GM19452 (cell line): ENCODE measurements at regions not wholly inside any gene's neighbourhood (a gene's known extent, or its start where the extent isn't known, plus 50 kb on each side); places are given as distances from the start of the nearest gene placed in this dataset.
"Not testable (repeated sequence)": the region's sequence is repeated elsewhere in the genome, so short reads cannot be mapped to it uniquely, and the experiment has no call there.

Source experiments
- ATAC-seq: cut with Tn5 transposase; IDR thresholded peaks from one replicate; pipeline ENCODE4 v1.9.1; 2021; ENCODE audit not compliant: unreplicated experiment

GRCh38 chr6:8361259-8361658, 74.1 kb downstream of the SLC35B3 start:
- ATAC-seq: no peak

DNA sequence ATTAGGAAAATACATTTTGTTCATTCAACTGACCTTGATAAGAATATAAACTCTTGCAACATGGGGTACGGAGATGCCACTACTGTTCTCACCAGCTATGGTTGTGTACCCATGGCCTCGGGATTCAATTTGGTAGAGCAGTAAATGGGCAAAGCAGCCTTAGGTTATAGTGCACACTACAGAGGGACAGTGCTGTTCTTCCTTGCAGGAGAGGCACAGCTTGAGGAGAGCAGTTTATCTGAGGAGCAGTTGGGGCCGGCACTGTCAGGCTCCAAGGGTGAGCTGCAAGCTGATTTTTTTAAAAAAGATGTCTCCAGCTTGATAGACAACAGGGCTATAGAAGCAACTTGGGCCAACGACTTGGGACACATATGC, 82.4 kb downstream of the SLC35B3 start:
- ATAC-seq: no peak

- ATAC-seq: no peak
These were observed 82.9 kb downstream of the SLC35B3 start for GRCh38 chr6:8352335-8352965.

- ATAC-seq: no peak
These were observed 91.7 kb downstream of the SLC35B3 start for GRCh38 chr6:8343600-8343999.

- ATAC-seq: no peak
These were observed 93.0 kb downstream of the SLC35B3 start for GRCh38 chr6:8342241-8342819.

- ATAC-seq: no peak
These were observed 98.2 kb downstream of the SLC35B3 start for GRCh38 chr6:8337147-8337546.

DNA sequence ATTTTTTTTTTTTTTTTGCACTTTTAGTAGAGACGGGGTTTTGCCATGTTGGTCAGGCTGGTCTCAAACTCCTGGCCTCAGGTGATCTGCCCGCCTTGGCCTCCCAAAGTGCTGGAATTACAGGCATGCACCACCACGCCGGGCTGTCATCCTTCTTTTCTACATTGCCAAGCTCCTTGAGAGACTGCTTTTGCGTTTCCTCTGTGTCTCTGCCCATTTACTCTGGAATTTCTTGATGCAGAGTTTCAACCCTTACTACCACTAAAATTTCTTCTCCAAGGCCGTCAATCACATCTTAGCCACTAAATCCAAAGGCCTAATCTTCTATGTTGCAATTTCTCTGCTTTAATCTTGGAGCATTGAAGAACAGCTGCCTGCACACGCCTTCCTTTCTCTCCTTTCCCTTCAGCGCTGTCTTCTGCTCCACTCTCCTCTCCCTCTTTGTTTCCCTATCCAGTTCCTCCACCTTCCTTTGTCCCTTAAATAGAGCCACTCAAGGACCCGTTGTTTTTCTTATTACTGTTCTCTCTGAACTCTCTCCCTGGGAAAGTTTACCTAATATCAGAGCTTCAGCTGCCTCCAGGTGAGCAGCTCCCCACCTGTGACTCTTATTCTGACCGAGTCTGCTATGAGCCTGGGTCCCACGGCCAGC, 98.8 kb downstream of the SLC35B3 start:
- no peak for ATAC-seq

DNA sequence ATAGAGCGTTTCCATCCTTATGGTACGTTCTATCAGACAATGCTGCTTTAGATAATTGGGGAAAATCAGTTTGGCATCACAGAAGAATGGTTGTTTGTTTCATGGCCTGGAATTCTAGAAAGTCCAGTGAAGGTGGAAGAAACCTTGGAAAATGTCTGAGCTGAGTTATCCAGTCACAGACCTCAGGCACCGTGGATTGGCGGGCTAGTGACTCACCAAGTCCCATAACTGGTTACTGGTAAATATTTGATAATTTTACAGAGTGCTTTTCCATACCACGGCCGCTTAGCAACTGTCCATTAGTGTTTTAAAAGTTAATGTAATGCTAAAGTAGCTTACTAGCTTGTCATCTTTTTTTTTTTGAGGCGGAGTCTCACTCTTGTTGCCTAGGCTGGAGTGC, 99.4 kb downstream of the SLC35B3 start:
- ATAC-seq: no peak

GRCh38 chr6:8335381-8335780, 100.0 kb downstream of the SLC35B3 start:
- no peak for ATAC-seq

GRCh38 chr6:8334113-8334512, 101.2 kb downstream of the SLC35B3 start:
- ATAC-seq: no peak

DNA sequence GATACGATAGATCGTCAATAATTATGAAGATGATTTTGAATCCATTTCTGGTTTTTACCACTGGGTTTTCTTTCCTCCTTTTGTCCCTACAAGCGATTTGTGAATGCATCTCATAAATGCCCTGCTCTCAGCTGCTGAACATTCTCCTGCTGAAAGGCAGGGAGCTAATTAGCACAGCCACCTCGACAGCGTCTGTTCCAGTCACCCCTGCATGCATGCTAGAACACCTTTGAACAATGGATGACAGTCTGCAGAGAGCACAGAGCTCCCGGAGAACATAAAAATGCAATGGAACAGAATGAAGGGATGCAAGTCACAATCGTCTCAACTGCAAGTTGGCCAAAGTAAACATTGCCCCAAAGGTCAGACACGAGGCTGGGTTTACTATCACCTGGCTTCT, 105.8 kb downstream of the SLC35B3 start:
- no peak for ATAC-seq

DNA sequence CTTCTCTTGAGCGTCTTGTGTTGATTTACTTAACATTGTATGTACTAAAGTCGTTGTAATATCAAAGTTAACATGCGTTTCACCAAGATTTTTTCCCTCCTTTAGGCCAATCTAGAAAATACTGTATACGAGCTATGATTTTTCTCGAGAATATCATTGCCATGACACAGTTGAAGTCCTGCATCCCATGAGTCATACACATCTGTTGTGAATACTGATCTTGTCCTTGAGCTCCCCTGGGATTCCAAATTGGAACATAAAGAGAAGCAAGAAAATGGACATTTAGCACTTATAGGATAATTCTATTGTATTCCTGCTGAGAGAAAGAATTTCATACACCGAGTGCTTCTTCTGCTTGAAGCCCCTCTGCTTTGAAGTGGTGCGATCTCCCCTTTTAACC, 109.6 kb downstream of the SLC35B3 start:
- no peak for ATAC-seq

DNA sequence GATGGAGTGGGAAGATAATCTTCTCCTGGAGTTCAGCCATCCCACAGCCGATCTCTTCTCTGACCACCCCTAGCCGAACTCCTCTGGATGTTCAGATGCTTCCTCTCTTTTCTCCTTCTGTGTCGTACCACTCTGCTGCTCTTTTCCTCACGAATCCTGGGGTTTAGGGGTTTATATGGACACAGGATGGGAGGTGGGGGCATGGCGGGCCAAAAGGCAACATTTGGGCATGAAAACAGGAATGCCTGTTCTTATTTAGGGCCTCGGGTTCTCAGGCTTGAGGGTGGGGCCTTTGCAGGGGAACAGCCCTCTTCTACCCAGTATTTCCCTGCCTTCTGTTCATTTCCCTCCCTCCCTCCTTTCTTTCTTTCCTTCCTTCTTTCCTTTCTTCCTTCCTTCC, 112.7 kb downstream of the SLC35B3 start:
- no peak for ATAC-seq

DNA sequence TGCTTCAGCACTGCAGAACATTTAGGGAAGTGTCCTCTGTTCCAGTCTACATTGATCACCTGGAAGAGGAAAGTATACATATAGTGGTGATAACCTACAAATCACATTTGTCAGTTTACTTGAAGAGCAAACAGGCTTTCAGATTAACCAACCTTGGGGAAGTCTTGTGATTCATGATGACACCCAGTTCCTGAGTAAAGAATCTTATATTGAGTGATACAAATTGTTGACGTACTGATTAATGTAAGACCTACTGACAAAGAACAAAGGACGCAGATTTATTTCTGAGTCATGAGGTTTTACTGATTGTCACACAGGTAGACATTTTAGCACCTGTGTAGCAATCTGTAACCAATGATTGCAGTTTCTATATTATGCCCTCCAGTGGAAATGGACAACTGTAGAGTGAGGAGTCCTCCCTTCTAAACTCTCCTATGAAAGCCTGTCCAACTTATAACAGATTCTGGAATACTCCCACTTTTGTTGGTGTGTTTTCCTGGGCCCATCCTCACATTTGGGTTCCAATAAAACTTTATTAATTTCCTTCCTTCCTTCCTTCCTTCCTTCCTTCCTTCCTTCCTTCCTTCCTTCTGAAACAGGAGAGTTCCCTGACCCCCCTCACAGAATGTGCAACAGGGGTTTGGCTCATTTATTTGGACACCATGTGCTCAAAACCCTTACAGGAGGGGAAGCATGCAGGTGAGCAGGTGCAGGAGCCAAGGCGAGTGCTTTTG, 113.5 kb downstream of the SLC35B3 start:
- ATAC-seq: no peak

DNA sequence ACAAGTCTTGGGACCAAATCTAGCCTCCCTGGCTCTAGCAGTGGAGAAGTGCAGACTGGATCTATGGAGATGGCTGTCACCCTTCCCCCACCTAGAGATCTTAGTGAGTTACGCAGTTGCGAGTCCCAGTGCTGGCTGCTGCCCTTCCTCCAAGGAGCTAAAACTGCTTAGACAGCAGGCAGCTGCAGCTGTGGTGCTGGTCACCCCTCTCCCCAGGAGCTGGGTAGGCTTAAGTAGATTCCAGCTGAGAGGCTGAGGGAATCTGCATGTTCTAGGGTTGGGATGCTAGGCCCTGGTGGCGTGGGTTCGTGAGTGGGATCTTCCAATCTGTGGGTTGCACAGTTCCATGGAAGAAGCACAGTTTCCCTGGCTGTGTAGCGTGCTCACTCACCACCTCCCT, 120.2 kb downstream of the SLC35B3 start:
- ATAC-seq: no peak

GRCh38 chr6:8301502-8301901, 133.8 kb downstream of the SLC35B3 start:
- ATAC-seq: no peak

- ATAC-seq: no peak
These were observed 136.3 kb downstream of the SLC35B3 start for GRCh38 chr6:8299034-8299433.

GRCh38 chr6:8282946-8283345, 152.4 kb downstream of the SLC35B3 start:
- ATAC-seq: not testable (repeated sequence)

DNA sequence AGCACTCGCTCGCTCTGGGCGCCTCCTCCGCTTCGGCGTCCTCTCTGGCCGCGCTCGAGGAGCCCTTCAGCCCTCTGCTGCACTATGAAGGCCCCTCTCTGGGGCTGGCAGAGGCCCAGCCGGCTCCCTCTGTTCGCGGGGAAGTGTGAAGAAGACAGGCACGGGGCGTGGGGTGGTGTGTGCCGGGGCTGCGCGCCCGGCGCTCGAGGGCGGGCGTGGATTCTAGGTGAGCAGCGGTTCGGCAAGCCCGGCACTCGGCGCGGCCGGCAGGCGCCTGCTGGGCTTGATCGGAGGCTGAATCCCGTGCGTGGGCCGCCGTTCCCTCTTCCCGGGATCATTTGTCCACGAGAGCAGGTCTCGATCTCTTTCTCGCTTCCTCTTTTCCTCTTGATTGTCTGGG, 153.0 kb downstream of the SLC35B3 start:
- no peak for ATAC-seq

- no peak for ATAC-seq
These were observed 156.1 kb downstream of the SLC35B3 start for GRCh38 chr6:8279041-8279805.

DNA sequence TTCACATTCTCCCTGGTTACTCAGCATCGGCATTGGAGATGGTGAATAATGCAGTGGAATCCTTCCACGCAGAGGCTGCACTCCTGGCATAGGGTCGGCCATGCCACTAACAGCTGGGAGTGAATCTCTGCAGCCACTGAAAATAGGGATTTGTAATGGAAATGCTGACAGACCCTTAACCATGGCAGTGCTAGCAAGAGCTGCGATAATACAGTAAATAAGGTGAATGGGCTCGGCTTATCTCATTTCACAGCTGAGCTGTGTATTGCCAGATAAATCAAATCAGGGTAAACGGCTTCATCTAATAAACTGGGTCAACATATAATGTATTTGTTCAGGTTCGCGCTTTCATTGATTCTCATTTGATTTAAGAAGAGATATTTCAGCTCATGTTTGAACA, 156.8 kb downstream of the SLC35B3 start:
- no peak for ATAC-seq
